ENCODE measurements at regions not wholly inside any gene's neighbourhood (a gene's known extent, or its start where the extent isn't known, plus 50 kb on each side); places are given as distances from the start of the nearest gene placed in this dataset.
"Not testable (repeated sequence)": the region's sequence is repeated elsewhere in the genome, so short reads cannot be mapped to it uniquely, and the experiment has no call there.

DNA sequence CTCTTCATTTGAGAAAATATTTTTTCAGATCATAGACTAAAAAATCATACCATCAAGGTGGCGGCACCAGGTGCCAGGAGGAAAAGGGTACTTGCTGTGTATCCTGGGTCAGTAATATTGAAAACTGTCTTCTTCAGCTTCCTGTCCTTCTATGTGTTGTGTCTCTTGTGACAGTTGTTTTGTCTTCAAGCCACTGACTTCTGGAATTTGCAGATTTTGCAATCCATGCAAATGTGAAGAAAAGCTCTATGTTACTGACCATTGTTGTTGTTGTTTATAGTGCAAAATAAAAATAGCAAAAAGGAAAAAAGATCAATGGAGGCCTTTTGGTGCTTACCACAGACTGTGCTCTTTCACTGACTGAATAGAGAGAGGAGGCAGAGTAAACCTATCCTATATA lies 83.2 kb upstream of the RHOU start:
- H3K4me3 ChIP-seq, result no peak overlapping the region
- H3K27ac ChIP-seq, result no peak overlapping the region
- H3K4me1 ChIP-seq (replicated peaks in 1 of 2), result peaks cover 9 to 10% of the 10 kb centered on the region in 2 donors
- H3K27me3 ChIP-seq, result peaks cover 24% of the 10 kb centered on the region
- TF ChIP-seq, protein P1, sequence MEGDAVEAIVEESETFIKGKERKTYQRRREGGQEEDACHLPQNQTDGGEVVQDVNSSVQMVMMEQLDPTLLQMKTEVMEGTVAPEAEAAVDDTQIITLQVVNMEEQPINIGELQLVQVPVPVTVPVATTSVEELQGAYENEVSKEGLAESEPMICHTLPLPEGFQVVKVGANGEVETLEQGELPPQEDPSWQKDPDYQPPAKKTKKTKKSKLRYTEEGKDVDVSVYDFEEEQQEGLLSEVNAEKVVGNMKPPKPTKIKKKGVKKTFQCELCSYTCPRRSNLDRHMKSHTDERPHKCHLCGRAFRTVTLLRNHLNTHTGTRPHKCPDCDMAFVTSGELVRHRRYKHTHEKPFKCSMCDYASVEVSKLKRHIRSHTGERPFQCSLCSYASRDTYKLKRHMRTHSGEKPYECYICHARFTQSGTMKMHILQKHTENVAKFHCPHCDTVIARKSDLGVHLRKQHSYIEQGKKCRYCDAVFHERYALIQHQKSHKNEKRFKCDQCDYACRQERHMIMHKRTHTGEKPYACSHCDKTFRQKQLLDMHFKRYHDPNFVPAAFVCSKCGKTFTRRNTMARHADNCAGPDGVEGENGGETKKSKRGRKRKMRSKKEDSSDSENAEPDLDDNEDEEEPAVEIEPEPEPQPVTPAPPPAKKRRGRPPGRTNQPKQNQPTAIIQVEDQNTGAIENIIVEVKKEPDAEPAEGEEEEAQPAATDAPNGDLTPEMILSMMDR (IDR thresholded peaks at IDR 0.05), result no peak
- no peak for TF ChIP-seq POLR2A (IDR thresholded peaks at IDR 0.05)
- H3K9me3 ChIP-seq (replicated peaks in 1 of 3), result no peaks in the 10 kb centered on the region
- 78 to 100% (median 93%) methylated on average over 1 of the region's 1 CpG for WGBS, 4 donors
- DNase-seq, result no peak
- intact Hi-C loops (cut with DNase I), result no loop called here
- no peaks in the 10 kb centered on the region for H3K36me3 ChIP-seq (replicated peaks in 1 of 2)

DNA sequence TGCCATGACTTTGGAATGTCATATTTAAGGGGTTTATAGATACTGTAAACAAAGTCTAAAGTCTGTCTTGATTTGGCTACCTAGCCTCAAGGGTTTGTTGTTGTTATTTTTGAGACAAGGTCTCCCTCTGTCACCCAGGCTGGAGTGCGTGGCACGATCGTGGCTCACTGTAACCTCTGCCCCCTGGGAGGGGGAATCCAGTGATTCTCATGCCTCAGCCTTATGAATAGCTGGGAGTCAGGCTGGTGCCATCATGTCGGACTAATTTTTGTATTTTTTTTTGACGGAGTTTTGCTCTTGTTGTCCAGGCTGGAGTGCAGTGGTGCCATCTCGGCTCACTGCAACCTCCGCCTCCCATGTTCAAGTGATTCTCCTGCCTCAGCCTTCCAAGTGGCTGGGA lies 82.2 kb upstream of the RHOU start:
- H3K27me3 ChIP-seq, result peaks cover 24% of the 10 kb centered on the region
- H3K9me3 ChIP-seq (replicated peaks in 1 of 3); H3K4me3 ChIP-seq; H3K27ac ChIP-seq; H3K36me3 ChIP-seq (replicated peaks in 1 of 2); intact Hi-C loops (cut with DNase I); H3K4me1 ChIP-seq (replicated peaks in 1 of 2); DNase-seq: not testable (repeated sequence)
- 79 to 87% (median 86%) methylated on average over 7 of the region's 7 CpGs for WGBS, 4 donors

DNA sequence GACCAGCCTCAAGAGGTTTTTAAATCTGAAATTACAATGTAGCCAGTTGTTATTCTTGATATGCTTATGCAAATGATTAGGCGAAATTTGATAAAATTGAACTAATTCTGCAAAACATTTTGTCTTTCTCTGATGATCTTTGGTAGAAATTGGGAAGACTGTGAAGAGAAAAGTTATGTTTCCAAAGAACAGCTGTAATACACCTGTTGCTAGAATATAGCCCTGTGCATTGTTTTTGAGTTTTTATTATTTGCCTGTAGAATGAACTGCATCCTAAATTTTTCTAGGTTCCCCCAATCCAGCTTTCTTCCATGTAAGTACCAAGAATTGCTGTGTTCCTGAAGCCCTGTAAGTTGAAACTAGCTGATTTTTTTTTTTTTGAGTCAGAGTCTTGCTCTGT lies 81.5 kb upstream of the RHOU start:
- peaks cover 24% of the 10 kb centered on the region for H3K27me3 ChIP-seq
- DNase-seq, result no peak
- WGBS, 4 donors, result 79 to 91% (median 86%) methylated on average over 1 of the region's 1 CpG
- H3K4me3 ChIP-seq, result no peak overlapping the region
- no peaks in the 10 kb centered on the region for H3K9me3 ChIP-seq (replicated peaks in 1 of 3)
- H3K36me3 ChIP-seq (replicated peaks in 1 of 2), result no peaks in the 10 kb centered on the region
- H3K27ac ChIP-seq, result no peak overlapping the region
- TF ChIP-seq, protein P1 (IDR thresholded peaks at IDR 0.05), result no peak
- no peak for TF ChIP-seq POLR2A (IDR thresholded peaks at IDR 0.05)
- intact Hi-C loops (cut with DNase I), result no loop called here
- H3K4me1 ChIP-seq (replicated peaks in 1 of 2), result peaks cover 0 to 4% of the 10 kb centered on the region in 2 donors

DNA sequence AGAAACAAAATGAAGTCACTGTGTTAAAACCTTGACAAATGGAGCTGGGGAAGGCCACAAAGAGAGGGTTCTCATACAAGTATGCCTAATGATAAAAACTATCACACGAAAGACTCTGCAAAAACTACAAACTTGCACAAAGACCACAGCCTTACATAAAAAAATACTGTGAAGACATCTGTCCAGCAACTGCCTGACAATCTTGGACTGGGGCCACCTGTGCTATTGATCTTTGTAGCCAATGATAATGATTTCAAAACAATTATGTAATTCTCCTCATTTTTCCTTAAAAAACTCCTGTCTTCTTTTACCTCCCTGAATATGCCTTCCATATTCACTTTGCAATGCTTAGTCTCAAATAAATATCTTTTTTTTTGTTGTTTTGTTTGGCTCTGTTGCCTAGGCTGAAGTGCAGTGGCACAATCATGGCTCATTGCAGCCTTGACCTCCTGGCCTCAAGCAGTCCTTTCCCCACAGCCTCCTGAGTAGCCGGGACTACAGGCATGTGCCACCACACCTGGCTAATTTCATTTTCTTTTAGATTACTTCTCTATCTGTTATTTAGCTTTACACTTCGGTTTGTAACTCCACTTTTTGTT lies 79.4 kb upstream of the RHOU start:
- H3K4me3 ChIP-seq, result no peak overlapping the region
- WGBS, 4 donors, result 62 to 67% (median 65%) methylated on average over 3 of the region's 3 CpGs
- H3K27ac ChIP-seq, result no peak overlapping the region
- H3K27me3 ChIP-seq, result peaks cover 12% of the 10 kb centered on the region
- H3K9me3 ChIP-seq (replicated peaks in 1 of 3), result no peaks in the 10 kb centered on the region
- H3K4me1 ChIP-seq (replicated peaks in 1 of 2), result peaks cover 0 to 4% of the 10 kb centered on the region in 2 donors
- no peaks in the 10 kb centered on the region for H3K36me3 ChIP-seq (replicated peaks in 1 of 2)
- intact Hi-C loops (cut with DNase I), result no loop called here
- no peak for DNase-seq
- TF ChIP-seq, protein P1 (IDR thresholded peaks at IDR 0.05), result no peak
- TF ChIP-seq POLR2A (IDR thresholded peaks at IDR 0.05), result no peak

DNA sequence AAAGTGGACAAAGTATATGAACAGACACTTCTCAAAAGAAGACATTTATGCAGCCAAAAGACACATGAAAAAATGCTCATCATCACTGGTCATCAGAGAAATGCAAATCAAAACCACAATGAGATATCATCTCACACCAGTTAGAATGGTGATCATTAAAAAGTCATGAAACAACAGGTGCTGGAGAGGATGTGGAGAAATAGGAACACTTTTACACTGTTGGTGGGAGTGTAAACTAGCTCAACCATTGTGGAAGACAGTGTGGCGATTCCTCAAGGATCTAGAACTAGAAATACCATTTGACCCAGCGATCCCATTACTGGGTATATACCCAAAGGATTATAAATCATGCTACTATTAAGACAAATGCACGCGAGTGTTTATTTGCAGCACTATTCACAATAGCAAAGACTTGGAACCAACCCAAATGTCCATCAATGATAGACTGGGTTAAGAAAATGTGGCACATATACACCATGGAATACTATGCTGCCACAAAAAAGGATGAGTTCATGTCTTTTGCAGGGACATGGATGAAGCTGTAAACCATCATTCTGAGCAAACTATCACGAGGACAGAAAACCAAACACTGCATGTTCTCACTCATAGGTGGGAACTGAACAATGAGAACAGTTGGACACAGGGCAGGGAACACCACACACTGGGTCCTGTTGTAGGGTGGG lies 73.1 kb upstream of the RHOU start:
- H3K27me3 ChIP-seq; H3K4me1 ChIP-seq (replicated peaks in 1 of 2); DNase-seq; H3K9me3 ChIP-seq (replicated peaks in 1 of 3); H3K4me3 ChIP-seq; H3K36me3 ChIP-seq (replicated peaks in 1 of 2); intact Hi-C loops (cut with DNase I); H3K27ac ChIP-seq: not testable (repeated sequence)
- 82 to 95% (median 87%) methylated on average over 4 to 5 of the region's 5 CpGs for WGBS, 4 donors
